ENCODE measurements at regions not wholly inside any gene's neighbourhood (a gene's known extent, or its start where the extent isn't known, plus 50 kb on each side); places are given as distances from the start of the nearest gene placed in this dataset.
"Not testable (repeated sequence)": the region's sequence is repeated elsewhere in the genome, so short reads cannot be mapped to it uniquely, and the experiment has no call there.

- not testable (repeated sequence) for DNase-seq
These were observed 143.0 kb downstream of the IGLL1 start for GRCh38 chr22:23437107-23437395.

- DNase-seq: not testable (repeated sequence)
These were observed 143.6 kb downstream of the IGLL1 start for GRCh38 chr22:23436354-23437106.

- DNase-seq: not testable (repeated sequence)
These were observed 144.9 kb downstream of the IGLL1 start for GRCh38 chr22:23435186-23435585.

- DNase-seq: not testable (repeated sequence)
These were observed 145.8 kb downstream of the IGLL1 start for GRCh38 chr22:23434198-23434830.

DNA sequence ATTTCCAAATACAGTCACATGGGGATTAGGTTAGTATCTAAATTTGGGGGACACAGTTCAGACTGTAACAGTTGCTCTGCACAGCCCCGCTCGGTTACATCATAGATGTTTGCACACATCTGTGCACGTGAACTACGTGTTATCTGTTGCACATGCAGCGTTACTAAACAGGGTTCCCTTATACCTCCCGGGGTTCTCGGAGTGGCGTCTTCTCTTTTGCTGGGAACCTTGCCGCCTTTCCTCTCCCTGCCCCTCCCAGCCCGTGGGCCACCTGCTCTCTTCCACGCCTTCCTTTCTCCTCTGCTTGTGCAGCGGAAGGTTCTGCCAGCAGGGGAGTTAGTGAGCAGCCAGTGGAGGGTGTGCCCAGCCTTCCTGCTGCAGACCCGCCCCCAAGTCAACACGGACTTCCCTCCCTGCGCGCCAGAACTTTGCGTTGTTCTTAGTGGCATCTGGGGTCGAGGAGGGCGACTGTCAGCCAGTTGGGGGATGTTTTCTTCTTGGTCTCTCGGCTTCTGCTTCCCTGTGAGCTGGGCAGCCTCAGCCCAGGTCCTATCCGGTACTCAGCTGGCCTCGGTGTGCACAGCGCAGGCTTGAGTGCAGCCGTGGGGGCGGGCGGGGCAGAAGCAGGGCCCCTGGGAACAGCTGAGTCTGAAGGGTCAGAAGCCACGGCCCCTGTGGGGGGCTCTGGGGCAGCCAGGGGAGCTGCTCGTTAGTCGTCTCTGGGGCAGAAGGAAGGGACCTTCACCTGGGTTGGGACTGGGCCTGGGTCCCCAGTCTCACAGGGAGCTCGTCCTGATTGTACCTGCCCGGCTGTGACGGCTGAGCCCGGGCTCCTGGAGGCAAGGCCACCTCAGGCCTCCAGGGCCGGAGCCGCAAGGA is 146.7 kb downstream of the IGLL1 start:
- not testable (repeated sequence) for DNase-seq

DNA sequence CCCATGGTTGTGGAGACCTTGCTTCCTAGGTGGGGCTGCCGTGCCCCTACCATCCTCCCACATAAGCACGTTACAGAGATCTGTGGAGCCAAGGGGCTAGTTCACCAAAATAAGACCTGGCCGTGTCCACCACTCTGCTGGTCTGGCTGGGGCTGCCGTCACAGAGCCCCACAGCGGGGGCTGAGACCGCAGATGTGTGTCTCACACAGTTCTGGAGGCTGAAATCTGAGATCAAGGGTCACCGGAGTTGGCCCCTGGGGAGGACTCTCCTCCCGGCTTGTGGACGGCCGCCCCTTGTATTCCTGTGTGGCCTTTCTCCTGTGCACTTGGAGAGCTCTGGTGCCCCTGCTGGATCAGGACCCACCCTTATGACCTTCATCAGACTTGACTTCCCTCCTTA is 147.4 kb downstream of the IGLL1 start:
- DNase-seq: not testable (repeated sequence)

DNA sequence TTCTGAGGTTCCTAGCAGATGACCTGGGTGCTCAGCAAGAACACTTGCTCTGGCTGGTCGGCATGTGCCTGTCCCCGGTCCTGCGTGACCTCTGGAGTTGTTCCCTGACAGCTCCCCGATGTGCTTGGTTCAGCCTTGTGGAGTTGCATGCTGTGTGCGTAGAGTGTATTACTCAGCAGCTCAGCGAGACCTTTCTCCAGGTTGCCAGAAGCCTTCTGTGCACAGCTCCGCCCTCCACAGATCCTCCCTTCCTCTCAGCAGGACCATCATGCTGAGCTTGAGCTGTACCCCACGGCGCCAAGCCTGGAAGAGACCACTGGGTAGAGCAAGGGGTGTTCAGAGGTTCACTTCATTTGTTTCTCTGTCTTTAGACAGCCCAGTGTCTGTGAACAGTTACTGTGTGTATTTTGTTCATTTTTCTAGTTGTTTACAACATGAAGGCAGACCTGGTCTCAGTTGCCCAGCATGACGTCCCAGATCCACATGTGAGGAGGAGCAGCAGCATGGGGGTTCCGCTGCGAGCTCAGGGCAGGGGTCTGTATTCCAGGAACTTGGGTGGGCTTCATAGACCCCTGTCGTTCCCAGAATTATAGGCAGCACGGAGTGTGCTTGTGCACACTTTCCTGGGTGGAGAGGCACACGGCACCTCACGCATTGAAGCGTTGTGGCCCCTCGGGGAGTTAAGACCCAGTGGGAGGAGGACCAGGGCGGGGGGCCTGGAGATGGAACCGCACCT is 148.6 kb downstream of the IGLL1 start:
- DNase-seq: no peak

DNA sequence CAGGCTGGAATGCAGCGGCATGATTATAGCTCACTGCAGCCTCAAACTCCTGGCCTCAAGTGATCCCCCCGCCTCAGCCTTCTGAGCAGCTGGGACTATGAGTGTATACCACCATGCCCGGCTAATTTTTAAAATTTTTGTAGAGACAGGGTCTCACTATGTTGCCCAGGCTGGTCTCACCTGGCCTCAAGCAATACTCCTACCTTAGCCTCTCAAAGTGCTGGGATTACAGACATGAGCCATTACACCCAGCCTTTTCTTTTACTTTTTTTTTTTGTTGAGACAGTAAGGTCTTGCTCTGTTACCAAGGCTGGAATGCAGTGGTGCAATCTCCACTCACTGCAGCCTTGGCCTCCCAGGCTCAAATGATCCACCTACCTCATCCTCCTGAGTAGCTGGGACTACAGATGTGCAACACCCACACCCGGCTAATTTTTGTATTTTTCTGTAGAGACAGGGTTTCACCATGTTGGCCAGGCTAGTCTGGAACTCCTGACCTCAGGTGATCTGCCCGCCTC is 155.5 kb downstream of the IGLL1 start:
- DNase-seq: not testable (repeated sequence)

DNA sequence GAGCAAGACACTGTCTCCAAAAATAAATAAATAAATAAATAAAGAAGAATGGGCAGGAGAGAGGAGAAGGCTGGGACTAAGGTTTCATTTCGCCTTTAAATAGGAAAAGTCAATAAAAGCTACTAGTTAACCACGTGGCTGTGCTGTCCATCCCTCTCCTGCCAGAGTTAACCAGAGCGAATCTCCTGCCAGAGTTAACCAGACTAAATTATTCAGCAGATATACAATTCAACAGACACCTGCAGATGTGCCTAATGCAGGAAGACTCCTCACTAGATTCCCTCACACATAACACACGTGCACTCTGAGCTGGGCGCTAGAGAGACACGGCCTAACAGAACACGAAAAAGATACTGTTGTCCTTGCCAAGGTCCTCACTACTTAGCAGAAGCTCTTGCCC is 156.1 kb downstream of the IGLL1 start:
- DNase-seq: no peak

DNA sequence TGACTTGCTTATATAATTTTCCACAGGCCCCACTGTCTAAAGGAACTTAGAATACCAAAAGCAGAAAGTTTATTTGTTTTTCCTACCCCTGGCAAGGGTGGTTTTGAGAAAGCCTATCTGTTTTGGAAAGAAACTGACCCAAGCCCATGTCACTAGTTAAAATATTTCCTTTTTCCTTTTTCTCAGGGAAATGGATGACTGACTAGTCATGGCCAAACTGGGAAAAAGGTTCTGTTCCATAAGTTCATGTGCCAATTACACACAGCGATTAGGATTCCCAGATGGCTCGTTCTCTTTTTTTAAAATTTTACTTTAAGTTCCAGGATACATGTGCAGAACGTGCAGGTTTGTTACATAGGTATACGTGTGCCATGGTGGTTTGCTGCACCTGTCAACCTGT is 157.8 kb downstream of the IGLL1 start:
- not testable (repeated sequence) for DNase-seq

- not testable (repeated sequence) for DNase-seq
These were observed 158.8 kb downstream of the IGLL1 start for GRCh38 chr22:23421300-23421699.

- DNase-seq: no peak
These were observed 160.2 kb downstream of the IGLL1 start for GRCh38 chr22:23419931-23420330.

- DNase-seq: no peak
These were observed 160.9 kb downstream of the IGLL1 start for GRCh38 chr22:23419171-23419570.

DNA sequence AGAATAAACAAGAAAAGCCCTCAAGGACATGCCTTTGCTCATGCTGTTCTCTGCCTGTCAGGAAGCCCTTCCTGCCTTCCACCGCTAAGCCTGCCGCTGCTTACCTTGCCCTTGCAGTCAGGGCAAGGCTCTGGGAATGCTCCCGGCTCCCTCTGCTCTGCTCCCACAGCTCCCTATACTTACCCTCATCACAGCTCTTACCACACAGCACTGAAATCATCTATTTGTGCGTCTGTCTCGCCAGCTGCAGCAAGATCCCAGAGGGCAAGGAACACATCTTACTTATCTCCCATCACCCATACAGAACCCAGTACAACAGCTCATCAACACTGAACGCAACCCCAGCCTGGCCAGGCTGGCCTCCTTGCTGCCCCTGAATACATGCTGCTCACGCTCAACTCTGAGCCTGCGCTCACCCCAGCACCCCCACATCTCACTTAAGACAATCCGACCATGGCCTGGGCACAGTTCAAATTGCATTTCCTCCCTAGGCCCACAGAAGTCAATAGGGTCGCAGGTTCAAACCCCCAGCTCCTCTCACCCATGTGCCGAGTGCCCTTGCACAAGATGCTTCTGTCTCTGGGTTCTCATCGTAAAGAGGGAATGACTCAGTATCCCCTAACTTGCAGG is 161.8 kb downstream of the IGLL1 start:
- DNase-seq: no peak

DNA sequence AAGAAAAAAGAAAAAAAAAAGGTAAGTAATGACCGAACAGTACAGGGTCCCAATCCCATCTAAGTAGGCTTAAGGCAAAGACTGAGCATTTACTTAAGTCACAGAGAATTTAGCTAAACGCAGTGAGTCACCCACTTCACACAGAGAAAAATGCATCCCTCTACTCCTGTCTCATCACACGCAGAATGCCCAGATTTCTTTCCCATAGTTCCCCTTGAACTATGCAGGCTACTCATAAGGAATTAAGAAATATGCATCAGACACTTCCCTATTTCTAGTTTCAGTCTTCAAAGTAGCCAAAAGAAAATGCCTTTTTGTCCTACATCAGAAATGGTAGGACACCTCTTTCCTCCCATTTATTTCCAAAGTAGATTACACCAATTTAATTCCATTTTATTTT is 162.8 kb downstream of the IGLL1 start:
- DNase-seq: not testable (repeated sequence)

DNA sequence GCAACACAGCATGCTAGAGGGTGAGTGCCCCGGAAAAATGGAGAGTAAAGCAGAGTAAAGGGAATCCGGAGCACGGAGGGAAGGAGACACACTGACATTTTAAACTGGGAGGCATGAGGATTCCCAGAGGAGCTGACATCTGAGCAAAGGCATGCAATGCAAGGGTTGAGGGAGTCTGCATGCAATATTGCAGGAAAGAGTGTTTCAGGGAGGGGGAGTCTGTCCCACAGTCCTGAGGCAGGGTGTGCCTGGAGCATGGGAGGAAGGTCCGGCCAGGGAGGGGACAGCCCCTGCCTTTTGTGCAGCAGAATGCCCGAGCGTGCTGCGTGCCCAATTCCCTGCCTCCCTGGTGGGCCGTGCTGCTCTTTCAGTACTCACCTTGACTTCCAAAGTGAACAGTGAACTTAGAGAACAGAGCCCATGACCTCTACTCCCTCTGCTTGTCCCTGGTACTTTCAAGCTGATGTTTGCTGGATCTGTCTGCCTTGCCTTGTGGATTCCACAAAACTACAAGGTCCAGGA is 163.9 kb downstream of the IGLL1 start:
- DNase-seq: not testable (repeated sequence)

DNA sequence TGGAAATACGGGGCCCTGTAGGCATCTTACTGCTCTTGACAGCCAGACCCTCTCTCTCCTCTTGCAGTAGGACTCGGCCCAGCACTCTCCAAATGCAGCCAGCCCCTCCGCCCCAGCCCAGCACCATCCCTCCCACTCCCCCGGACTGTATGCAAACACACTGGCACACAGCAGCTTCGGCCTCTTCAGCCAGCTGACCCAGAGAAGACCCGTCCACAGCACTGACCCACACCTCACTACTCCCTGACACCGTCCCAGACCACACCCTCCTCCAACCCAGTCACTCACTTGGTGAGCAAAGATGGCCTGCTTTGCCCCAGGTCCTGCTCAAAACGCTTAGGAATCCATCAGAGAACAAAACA is 164.6 kb downstream of the IGLL1 start:
- DNase-seq: no peak

DNA sequence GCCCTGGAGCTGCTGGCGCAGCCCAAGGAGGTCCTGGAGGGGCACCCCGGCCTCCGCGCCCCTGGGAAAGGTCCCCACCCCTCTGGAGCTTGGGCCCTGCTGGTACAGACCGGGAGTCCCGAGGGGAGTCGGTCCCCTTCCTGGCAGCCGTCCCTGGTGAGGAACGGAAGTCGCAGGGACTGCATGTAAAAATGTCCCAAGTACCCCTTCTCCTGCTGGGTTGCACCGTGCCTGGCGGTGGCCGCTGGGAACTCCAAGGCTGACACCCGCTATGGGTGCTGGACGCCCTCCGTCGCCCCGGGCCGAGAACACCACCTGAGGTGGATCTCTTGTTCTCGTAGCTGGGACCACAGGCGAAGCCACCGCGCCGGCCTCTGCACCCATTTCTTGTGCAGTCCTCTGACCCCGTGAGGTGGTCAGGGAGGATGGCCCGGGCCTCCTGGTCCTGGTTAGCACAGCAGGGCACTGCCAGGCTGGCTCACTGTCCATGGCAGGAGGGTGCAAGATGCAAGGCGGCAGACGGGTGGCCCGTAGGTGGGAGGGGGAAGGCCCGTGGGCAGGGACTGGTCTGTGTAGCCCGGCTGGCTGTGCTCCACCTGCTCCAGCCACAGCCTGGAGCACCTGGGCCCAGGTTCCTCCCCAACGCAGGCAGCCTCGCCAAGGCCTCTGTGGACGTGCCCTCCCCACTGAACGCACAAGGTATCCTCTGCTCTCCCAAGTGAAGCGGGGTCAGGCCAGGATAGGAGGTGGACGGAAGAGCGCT is 165.2 kb downstream of the IGLL1 start:
- DNase-seq: no peak

GRCh38 chr22:23411739-23412138 is 168.4 kb downstream of the IGLL1 start:
- DNase-seq: no peak

GRCh38 chr22:23410411-23410810 is 169.7 kb downstream of the IGLL1 start:
- no peak for DNase-seq

DNA sequence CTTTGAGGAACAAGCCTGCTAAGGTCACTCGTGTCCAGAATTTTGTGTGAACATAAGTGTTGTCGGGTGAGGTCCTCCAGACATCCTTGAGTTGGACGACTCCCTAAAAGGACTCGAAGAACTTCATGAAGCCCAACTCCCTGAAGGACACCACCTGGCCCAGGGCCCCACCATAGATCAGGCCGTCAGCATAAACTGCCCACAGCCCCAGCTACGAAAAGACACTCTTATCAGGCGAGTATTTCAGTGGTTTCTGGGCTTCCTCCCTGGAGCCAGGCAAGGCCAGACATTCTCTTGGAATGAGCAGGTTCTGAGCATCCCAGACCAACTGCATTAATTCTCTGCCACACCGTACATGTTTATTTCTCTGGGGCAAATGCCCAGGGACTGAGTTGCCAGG is 170.1 kb downstream of the IGLL1 start:
- no peak for DNase-seq
